ENCODE measurements at regions not wholly inside any gene's neighbourhood (a gene's known extent, or its start where the extent isn't known, plus 50 kb on each side); places are given as distances from the start of the nearest gene placed in this dataset.

DNA sequence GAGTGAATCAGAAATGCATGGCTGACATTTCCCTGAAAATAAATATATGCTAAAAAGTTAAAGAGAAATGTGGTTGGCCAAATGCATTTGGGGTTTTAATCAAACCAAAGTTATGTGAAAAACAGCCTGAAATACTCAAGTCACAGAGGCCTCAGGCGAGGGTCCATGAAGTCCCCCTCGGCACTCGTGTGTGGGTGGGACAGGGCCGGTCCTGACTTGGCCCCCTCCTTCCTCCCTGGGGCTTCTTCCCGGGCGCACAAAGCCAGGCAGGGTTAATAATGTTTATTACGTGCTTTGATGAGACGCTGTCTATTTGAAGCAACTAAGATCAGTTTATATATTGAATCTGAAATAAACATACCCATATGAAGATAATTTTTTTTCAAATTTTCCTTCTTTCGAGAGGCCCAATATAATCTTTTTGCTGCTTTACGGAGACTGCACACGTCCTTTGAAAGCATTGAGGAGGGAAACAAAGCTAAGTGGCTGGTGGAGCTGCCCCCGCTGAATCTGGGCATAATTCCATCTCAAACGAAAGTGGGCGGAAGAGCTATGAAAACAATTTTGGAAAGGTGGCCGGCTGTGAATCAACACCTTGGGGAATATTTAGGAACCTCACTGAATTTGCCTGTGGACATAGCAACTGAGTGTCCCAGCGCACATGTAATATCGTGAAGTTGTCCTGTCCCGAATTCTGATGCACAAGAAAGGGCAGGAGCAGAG lies 55.8 kb upstream of the SMOC2 start:
- Mint-ChIP-seq H3K27me3 (ENCODE audit: low read depth) (peaks cover 4% of the 10 kb centered on the region; the same call in 1 of the 2 replicates), H3K4me3 (no peak overlapping the region), H3K4me1 (peaks cover 8% of the 10 kb centered on the region), H3K36me3 (peaks cover 9% of the 10 kb centered on the region), H3K9me3 (peaks cover 22% of the 10 kb centered on the region), H3K27ac (no peak overlapping the region)
- ATAC-seq (no peak), DNase-seq (ENCODE audit: low spot score) (no peak)
- ChIA-PET POLR2A (no interaction called here), CTCF (no interaction called here)
- TF ChIP-seq NFE2L1 (CRISPR knock-in tag; IDR thresholded peaks at IDR 0.05), result no peak
- TF ChIP-seq, protein P1, sequence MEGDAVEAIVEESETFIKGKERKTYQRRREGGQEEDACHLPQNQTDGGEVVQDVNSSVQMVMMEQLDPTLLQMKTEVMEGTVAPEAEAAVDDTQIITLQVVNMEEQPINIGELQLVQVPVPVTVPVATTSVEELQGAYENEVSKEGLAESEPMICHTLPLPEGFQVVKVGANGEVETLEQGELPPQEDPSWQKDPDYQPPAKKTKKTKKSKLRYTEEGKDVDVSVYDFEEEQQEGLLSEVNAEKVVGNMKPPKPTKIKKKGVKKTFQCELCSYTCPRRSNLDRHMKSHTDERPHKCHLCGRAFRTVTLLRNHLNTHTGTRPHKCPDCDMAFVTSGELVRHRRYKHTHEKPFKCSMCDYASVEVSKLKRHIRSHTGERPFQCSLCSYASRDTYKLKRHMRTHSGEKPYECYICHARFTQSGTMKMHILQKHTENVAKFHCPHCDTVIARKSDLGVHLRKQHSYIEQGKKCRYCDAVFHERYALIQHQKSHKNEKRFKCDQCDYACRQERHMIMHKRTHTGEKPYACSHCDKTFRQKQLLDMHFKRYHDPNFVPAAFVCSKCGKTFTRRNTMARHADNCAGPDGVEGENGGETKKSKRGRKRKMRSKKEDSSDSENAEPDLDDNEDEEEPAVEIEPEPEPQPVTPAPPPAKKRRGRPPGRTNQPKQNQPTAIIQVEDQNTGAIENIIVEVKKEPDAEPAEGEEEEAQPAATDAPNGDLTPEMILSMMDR (IDR thresholded peaks at IDR 0.05), result no peak
- TF ChIP-seq TP53 (CRISPR knock-in tag; IDR thresholded peaks at IDR 0.05), result no peak
- TF ChIP-seq, protein P2, sequence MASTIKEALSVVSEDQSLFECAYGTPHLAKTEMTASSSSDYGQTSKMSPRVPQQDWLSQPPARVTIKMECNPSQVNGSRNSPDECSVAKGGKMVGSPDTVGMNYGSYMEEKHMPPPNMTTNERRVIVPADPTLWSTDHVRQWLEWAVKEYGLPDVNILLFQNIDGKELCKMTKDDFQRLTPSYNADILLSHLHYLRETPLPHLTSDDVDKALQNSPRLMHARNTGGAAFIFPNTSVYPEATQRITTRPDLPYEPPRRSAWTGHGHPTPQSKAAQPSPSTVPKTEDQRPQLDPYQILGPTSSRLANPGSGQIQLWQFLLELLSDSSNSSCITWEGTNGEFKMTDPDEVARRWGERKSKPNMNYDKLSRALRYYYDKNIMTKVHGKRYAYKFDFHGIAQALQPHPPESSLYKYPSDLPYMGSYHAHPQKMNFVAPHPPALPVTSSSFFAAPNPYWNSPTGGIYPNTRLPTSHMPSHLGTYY (CRISPR knock-in tag; IDR thresholded peaks at IDR 0.05), result no peak
- TF ChIP-seq KAT7 (CRISPR knock-in tag; IDR thresholded peaks at IDR 0.05; ENCODE audit: borderline replicate concordance), result no peak
- TF ChIP-seq NR2C2 (CRISPR knock-in tag; IDR thresholded peaks at IDR 0.05), result no peak
- no peak for TF ChIP-seq SP1 (CRISPR knock-in tag; conservative IDR thresholded peaks at IDR 0.05)

DNA sequence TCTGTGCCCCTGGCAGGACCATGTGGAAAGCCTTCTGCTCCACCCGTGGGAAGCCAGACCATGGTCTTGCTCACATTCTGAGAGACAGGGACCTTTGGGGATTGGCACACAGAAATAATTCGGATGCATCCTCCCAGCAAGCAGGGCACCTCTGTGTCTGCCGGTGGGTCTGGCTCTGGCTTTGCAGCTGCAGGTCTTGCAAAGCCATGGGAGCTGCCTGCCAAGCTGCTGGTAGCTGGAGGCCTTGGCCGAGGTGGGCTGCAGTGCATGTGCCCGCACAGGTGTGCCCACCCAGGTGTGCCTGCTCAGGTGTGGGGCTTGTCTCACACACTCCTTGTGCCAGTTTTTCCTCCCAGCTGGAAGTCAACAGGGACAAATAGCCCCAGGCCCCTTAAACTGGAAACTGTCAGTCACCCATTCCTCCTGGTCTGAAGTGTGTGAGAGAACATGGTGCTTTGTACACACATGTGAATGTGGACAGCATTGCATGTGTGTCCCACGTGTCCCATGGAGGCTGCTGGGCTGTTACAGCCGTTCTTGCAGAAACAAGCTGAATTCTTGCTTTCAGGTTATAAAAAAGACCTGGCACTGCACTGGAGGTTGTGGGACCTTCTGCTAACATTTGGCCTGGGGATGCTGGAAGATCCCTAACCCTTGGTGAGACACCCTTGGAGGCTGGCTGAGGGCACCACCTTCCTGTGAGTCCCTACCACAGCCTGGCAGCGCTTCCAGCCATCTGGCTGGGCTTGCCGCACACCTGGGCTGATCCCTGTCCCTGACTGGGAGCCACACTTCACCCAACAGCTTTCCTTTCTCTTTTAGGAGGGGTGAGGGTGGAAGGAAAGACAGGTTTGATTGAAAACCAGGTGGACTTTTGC lies 54.9 kb upstream of the SMOC2 start:
- Mint-ChIP-seq H3K27ac (no peak overlapping the region), H3K4me3 (no peak overlapping the region), H3K36me3 (peaks cover 2% of the 10 kb centered on the region), H3K9me3 (peaks cover 16% of the 10 kb centered on the region; the same call in 1 of the 2 replicates), H3K4me1 (peaks cover 13% of the 10 kb centered on the region), H3K27me3 (ENCODE audit: low read depth) (peaks cover under 1% of the 10 kb centered on the region; the same call in 1 of the 2 replicates)
- ATAC-seq, result no peak
- POLR2A ChIA-PET, result no interaction called here
- TF ChIP-seq, protein P3, sequence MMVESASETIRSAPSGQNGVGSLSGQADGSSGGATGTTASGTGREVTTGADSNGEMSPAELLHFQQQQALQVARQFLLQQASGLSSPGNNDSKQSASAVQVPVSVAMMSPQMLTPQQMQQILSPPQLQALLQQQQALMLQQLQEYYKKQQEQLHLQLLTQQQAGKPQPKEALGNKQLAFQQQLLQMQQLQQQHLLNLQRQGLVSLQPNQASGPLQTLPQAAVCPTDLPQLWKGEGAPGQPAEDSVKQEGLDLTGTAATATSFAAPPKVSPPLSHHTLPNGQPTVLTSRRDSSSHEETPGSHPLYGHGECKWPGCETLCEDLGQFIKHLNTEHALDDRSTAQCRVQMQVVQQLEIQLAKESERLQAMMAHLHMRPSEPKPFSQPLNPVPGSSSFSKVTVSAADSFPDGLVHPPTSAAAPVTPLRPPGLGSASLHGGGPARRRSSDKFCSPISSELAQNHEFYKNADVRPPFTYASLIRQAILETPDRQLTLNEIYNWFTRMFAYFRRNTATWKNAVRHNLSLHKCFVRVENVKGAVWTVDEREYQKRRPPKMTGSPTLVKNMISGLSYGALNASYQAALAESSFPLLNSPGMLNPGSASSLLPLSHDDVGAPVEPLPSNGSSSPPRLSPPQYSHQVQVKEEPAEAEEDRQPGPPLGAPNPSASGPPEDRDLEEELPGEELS (CRISPR knock-in tag; IDR thresholded peaks at IDR 0.05), result no peak
- TF ChIP-seq EMX1 (CRISPR knock-in tag; IDR thresholded peaks at IDR 0.05) (no peak), RELA (CRISPR knock-in tag; IDR thresholded peaks at IDR 0.05; ENCODE audit: borderline replicate concordance) (no peak)
- TF ChIP-seq, protein P4, sequence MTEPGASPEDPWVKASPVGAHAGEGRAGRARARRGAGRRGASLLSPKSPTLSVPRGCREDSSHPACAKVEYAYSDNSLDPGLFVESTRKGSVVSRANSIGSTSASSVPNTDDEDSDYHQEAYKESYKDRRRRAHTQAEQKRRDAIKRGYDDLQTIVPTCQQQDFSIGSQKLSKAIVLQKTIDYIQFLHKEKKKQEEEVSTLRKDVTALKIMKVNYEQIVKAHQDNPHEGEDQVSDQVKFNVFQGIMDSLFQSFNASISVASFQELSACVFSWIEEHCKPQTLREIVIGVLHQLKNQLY (CRISPR knock-in tag; IDR thresholded peaks at IDR 0.05), result no peak
- TF ChIP-seq, protein P5, sequence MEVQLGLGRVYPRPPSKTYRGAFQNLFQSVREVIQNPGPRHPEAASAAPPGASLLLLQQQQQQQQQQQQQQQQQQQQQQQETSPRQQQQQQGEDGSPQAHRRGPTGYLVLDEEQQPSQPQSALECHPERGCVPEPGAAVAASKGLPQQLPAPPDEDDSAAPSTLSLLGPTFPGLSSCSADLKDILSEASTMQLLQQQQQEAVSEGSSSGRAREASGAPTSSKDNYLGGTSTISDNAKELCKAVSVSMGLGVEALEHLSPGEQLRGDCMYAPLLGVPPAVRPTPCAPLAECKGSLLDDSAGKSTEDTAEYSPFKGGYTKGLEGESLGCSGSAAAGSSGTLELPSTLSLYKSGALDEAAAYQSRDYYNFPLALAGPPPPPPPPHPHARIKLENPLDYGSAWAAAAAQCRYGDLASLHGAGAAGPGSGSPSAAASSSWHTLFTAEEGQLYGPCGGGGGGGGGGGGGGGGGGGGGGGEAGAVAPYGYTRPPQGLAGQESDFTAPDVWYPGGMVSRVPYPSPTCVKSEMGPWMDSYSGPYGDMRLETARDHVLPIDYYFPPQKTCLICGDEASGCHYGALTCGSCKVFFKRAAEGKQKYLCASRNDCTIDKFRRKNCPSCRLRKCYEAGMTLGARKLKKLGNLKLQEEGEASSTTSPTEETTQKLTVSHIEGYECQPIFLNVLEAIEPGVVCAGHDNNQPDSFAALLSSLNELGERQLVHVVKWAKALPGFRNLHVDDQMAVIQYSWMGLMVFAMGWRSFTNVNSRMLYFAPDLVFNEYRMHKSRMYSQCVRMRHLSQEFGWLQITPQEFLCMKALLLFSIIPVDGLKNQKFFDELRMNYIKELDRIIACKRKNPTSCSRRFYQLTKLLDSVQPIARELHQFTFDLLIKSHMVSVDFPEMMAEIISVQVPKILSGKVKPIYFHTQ (CRISPR knock-in tag; IDR thresholded peaks at IDR 0.05), result no peak
- CTCF ChIA-PET, result no interaction called here
- no peak for DNase-seq (ENCODE audit: low spot score)
